ENCODE measurements at regions not wholly inside any gene's neighbourhood (a gene's known extent, or its start where the extent isn't known, plus 50 kb on each side); places are given as distances from the start of the nearest gene placed in this dataset.
A peak's percentile ranks its signal among the peaks of the same experiment; 100 is the strongest.

DNA sequence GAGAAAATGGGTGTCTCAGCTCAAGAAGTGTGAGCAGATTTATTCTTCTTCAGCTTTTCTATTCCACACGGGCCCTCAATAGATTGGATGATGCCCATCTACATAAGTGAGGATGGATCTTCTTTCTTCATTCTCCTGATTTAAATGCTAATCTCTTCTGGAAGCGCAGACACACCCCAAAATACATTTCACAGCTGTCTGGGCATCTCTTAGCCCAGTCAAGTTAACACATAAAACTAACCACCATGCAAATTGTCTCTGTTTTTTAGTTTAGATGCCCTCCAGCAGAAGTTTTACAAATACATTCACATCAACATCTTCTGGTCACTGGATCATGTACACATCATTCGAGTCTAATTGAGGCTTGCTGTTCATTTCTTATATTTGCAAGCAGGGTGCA lies 249.0 kb upstream of the VCX3A start:
- Mint-ChIP-seq H3K9me3 (no peaks in the 10 kb centered on the region), H3K4me1 (no peaks in the 10 kb centered on the region), H3K27ac (no peak overlapping the region), H3K36me3 (no peaks in the 10 kb centered on the region), H3K4me3 (no peak overlapping the region), H3K27me3 (no peaks in the 10 kb centered on the region)
- no peak for ATAC-seq (replicated peaks)
- no peak for DNase-seq

DNA sequence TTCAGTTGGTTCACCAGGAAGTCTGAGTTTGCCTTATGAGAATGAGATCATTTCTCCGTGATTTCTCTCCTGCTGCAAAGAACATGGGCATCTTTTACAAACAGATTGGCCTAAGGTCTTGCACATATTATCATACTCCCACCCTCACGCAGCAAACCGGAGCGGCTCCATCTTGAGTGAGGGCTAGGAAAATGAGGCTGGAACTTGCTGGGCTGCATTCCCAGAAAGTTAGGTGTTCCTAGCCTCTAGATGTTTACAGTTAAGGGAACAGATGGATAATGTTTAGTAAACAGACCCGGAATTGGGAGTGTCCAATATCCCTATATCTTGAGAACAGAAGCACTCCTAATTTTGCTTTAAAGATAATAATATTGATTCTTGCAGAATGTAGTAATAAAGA lies 247.9 kb upstream of the VCX3A start:
- ATAC-seq (replicated peaks) (no peak), DNase-seq (no peak)
- H3K4me3 Mint-ChIP-seq = no peak overlapping the region
- no peaks in the 10 kb centered on the region for H3K4me1 Mint-ChIP-seq
- no peaks in the 10 kb centered on the region for H3K36me3 Mint-ChIP-seq
- no peaks in the 10 kb centered on the region for H3K9me3 Mint-ChIP-seq
- H3K27me3 Mint-ChIP-seq = peaks cover 7 to 8% of the 10 kb centered on the region in 2 donors
- H3K27ac Mint-ChIP-seq = no peak overlapping the region

DNA sequence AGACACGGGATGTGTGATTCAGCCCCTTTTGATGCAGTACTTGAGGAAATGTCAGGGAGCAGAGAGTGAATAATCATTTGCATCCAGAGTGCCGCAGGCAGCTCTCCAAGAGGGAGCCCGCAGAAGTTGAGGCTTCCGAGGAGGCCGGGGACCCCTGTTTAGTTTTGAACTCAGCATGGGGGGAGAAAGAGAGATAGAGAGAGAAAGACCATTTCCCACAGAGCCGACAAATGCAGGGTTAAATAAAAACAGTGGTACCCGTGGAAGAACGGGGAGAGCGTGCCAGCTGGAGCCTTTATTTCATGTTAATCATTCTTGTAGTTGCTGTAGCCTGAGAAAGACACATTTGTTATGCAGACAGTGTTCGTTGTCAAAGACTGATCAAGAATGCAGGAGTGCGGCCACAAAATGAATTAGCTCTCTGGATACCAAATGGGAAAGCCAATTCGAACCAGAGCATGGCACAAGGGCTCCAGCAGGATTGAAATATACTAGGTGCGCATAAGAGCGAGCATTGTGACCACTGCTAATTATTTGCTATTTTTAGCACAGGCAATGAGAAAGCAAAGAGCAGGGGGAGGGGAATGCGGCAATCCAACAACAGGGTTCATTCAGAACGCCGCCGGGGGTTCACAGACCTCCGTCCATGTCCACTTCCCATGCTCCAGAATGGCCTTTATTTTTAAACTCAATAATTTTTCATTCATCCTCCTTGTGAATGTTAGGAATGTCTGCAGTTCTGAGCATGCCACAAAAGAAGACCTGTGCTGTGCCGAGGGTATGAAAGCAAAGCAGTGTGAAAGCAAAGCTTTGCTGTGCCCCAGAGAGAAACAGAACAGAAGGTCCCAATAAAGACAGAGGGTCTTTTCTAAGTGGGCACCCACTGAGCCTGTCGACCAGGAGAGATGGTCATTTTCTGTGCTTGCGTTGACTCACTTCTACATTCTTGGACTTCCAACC lies 243.9 kb upstream of the VCX3A start:
- no peak overlapping the region for H3K27ac Mint-ChIP-seq
- DNase-seq = no peak
- H3K27me3 Mint-ChIP-seq = peaks cover 7 to 8% of the 10 kb centered on the region in 2 donors
- H3K4me3 Mint-ChIP-seq = no peak overlapping the region
- no peaks in the 10 kb centered on the region for H3K4me1 Mint-ChIP-seq
- ATAC-seq (replicated peaks) = no peak
- H3K36me3 Mint-ChIP-seq = no peaks in the 10 kb centered on the region
- no peaks in the 10 kb centered on the region for H3K9me3 Mint-ChIP-seq

DNA sequence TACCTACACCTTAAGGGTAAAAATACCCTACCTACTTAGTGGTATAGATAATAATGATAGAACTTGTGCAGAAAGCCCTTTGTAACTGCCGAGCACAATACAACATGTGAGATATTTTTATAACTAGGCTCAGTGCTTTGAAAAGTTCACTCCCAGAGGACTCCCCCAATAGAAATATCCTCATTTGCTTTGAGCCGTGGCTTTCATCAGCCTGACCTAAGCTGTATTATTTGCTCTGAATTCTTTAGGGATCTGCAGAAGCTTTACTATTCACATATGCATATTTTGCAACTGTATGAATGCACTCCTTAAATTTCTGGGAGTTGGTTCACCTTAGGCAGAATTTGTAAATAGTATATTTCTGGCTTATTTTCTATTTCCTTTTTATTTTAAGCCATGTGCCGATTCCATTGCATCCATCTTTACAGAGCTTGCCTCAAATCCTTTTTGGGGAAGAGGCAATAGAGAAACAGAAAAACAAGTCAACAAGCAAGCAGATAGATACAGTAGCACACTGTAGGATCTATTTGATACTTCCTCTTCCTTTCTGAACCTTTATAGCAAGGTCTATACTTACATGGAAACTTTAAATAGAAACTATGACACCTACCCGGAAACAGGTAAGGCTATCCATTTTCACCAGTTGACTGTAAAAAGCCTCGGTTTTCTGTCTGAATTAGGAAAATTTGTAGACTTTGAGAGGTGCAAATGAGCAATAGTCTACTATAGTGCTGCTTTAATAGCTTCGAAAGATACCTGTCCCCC lies 242.5 kb upstream of the VCX3A start:
- H3K4me3 Mint-ChIP-seq = no peak overlapping the region
- ATAC-seq (replicated peaks) (no peak), DNase-seq (no peak)
- H3K27ac Mint-ChIP-seq = no peak overlapping the region
- H3K36me3 Mint-ChIP-seq = no peaks in the 10 kb centered on the region
- H3K4me1 Mint-ChIP-seq = no peaks in the 10 kb centered on the region
- H3K27me3 Mint-ChIP-seq = peaks cover 7 to 8% of the 10 kb centered on the region in 2 donors
- no peaks in the 10 kb centered on the region for H3K9me3 Mint-ChIP-seq

DNA sequence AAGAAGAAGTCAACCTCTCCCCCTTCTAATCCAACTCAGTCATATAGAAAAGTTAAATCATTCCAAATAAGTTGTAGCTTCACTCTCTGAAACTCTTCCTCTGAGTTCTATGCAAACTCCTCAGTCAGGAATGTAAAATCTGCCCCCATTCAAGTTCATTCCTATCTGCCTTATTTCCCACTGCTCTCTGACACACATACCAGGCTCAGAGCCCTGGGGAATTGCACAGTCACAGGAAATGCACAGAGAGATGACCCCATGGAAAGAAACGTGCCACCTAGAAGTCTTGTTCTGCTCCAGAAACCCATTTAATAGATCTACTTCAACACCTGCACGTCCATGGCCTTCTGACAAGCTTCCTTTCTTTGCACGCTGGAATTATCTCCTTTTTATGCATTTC lies 236.0 kb upstream of the VCX3A start:
- Mint-ChIP-seq H3K9me3 (no peaks in the 10 kb centered on the region), H3K27ac (no peak overlapping the region), H3K4me1 (no peaks in the 10 kb centered on the region), H3K4me3 (no peak overlapping the region), H3K36me3 (no peaks in the 10 kb centered on the region), H3K27me3 (no peaks in the 10 kb centered on the region)
- no peak for ATAC-seq (replicated peaks)
- no peak for DNase-seq

DNA sequence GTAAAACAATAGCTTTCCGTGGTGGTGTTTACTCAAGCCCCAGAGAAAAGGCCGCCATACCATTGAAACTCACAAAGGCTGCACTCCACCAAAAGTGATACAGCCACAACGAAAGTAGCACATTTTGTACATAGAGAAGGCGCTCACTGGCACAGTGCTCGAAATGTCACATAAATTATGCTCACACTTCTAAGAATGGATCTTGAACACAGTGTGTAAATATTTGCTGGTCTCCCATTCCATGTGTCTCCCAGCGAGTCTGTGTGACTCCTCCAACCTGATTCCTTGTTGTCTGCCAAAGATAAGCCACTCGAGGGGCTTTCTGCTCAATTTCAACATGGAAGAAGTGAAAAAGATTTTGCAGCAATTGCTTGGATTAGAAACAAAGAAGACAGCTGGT lies 234.0 kb upstream of the VCX3A start:
- Mint-ChIP-seq H3K27me3 (no peaks in the 10 kb centered on the region), H3K4me3 (no peak overlapping the region), H3K9me3 (no peaks in the 10 kb centered on the region), H3K36me3 (no peaks in the 10 kb centered on the region), H3K4me1 (no peaks in the 10 kb centered on the region), H3K27ac (no peak overlapping the region)
- no peak for DNase-seq
- no peak for ATAC-seq (replicated peaks)

DNA sequence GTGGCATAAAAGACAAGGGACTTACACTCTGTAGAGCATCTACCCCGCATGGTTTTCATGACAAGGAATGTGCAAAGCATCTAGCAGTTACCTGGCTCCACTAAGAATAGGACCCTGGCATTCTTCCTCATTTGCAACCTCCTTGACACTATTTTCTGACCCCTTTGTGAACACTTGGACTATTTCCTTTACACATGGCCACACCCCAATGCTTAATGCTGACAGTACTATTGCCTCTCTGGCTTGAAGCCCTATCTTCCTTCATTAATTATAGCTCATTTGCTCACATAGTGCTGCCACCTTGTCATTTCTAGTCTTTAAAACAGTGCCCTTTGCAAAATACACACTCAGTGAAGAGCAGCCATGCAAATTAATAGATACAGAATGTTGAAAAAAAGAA lies 226.3 kb upstream of the VCX3A start:
- Mint-ChIP-seq H3K4me1 (no peaks in the 10 kb centered on the region), H3K27ac (no peak overlapping the region), H3K9me3 (peaks cover 0 to 3% of the 10 kb centered on the region in 2 donors), H3K27me3 (no peaks in the 10 kb centered on the region), H3K4me3 (no peak overlapping the region), H3K36me3 (no peaks in the 10 kb centered on the region)
- no peak for DNase-seq
- no peak for ATAC-seq (replicated peaks)

DNA sequence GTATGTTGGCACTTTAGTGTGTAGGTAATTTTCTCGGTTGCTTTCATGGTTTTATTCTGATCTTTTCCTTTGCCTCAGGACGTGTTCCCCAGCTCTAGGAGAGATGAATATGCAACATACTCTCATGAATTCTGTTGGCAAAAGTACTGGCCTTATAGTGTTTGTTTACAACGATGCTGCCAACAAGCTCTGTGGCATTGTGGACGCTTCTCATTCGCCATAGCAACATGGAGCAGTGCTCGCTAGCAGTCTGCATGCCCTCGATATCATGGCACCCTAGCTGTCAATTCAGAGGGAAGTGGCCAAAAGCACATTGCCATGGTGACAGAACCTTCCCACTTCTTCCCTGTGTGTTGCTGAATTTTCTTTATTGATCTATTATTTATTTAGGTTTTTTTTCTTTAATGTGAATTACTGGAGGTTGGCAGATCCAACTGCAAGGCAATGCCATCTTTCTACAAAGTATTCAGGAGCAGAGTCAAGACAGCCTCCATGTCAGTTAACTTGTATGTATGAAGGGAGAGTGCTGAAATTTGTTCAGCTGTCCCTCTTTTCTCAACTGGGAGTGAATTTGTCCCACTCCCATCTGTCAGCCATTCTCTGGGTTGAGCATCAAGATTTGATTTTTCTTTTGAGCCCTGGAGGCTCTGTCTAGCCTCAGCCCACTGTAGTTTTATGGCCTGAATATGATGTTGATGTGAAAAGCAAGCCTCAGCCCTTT lies 224.9 kb upstream of the VCX3A start:
- Mint-ChIP-seq H3K4me3 (no peak overlapping the region), H3K27me3 (no peaks in the 10 kb centered on the region), H3K27ac (no peak overlapping the region), H3K36me3 (no peaks in the 10 kb centered on the region), H3K4me1 (no peaks in the 10 kb centered on the region), H3K9me3 (peaks cover 3 to 6% of the 10 kb centered on the region in 2 donors)
- DNase-seq (no peak), ATAC-seq (replicated peaks) (no peak)

DNA sequence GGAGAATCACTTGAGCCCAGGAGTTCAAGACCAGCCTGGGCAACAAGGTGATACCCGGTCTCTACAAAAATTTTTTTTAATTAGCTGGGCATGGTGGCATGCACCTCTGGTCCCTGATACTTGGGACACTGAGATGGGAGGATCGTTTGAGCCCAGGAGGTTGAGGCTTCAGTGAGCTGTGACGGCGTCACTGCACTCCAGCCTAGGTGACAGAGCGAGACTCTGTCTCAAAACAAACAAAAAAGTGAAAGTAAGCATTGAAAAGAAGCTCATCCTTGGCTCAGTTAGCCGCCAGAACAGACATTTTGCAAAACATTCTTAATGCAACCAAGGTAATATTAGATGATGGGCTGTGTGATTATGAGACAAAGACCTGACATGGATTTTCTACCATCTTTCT lies 223.3 kb upstream of the VCX3A start:
- Mint-ChIP-seq H3K4me1 (no peaks in the 10 kb centered on the region), H3K4me3 (no peak overlapping the region), H3K36me3 (no peaks in the 10 kb centered on the region), H3K27ac (no peak overlapping the region), H3K9me3 (peaks cover 5 to 6% of the 10 kb centered on the region in 2 donors), H3K27me3 (no peaks in the 10 kb centered on the region)
- no peak for ATAC-seq (replicated peaks)
- DNase-seq = no peak

DNA sequence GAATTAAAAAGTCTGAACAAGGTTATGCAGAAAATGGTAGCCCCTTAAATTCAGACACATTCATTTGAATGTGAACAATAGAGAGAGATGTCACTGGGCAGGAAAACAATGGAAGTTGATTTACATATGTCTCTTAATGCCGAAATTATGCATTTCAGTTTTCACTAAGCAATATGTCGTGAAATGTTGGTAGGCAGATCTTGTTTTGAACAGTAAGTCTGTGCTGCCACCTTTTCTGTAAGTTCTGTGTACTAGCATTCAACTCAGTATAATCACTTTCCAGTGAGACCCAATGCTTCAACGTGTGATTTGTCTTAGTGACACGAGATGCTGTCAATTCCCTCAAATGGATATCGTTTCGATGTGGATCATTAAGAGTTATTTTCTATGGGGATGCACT lies 222.7 kb upstream of the VCX3A start:
- H3K27ac Mint-ChIP-seq = no peak overlapping the region

DNA sequence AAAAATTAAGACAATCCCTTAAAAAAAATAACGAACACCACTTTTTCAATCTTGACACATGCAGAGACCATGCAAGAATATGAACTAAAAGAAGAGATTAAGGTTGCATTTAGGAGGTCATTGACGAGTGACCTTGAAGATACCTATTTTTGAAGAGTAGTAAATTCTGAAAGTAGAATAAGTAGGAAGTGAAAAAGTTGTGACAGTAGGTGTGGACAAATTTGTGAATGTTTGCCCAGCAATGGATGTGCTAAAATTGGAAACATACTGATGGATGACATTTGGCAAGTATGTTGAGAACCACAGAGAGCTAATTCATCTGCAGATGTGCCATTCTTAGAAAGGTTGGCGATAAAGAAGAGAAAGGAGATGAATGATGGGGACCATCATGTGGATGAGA lies 213.7 kb upstream of the VCX3A start:
- Mint-ChIP-seq H3K27ac (no peak overlapping the region), H3K9me3 (peaks cover 0 to under 1% of the 10 kb centered on the region in 2 donors), H3K36me3 (no peaks in the 10 kb centered on the region), H3K27me3 (no peaks in the 10 kb centered on the region), H3K4me1 (peaks cover 0 to 4% of the 10 kb centered on the region in 2 donors), H3K4me3 (no peak overlapping the region)
- DNase-seq = no peak
- ATAC-seq (replicated peaks) = no peak

More for the DNA sequence above, 222.7 kb upstream of the VCX3A start:
- Mint-ChIP-seq H3K36me3 (no peaks in the 10 kb centered on the region), H3K9me3 (peaks cover 5 to 6% of the 10 kb centered on the region in 2 donors), H3K27me3 (no peaks in the 10 kb centered on the region), H3K4me3 (no peak overlapping the region), H3K4me1 (no peaks in the 10 kb centered on the region)
- ATAC-seq (replicated peaks) = no peak
- DNase-seq = no peak

DNA sequence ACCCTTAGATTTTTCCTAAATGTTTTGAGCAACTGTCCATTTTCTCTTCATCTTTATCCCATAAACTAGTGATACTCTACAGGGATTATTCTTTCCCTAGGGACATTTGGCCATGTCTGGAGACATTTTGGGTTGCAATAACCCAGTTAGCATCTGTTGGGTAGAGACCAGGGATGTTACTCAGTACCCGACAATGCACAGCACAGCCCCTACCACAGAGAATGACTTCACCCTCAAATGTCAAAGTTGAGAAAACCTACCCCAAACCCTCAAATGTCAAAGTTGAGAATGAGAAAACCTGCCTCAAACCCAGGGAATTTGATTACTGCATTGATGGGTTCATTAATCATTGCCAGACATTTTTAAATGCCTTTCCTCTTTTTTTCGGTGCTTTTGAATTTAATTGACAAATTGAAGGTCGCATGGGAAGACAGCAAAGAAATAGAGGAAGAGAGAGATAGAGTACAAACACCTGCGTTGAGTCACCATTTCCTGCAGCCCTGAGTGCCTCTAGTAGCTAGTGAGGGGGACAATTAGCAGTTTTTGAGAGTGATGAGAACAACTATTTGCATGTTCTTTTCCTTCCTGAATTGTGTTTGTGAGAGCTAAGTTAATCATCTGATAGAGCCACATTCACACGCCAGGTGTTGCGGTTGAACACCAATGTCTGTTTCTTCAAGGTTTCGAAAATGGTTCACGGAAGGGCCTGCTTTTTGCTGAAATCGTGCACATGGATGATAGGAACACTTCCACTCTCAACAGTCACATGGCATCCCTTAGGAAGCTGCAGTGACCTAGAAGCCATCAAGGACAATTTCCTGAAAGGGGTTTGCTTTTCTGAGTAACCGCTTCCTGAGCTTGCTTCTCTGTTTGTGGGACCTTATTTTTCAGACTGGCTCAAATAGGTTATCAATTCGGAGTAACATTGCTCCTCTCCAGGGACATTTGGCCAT lies 203.9 kb upstream of the VCX3A start:
- DNase-seq (peak; percentile 29), ATAC-seq (replicated peaks) (peak; percentile 97 to 98)
- Mint-ChIP-seq H3K9me3 (peaks cover 0 to 1% of the 10 kb centered on the region in 2 donors), H3K36me3 (no peaks in the 10 kb centered on the region), H3K4me3 (peak overlapping the region in 1 of 2 donors; percentile 48), H3K27ac (peak overlapping the region; percentile 82), H3K4me1 (peaks cover 10 to 13% of the 10 kb centered on the region in 2 donors), H3K27me3 (no peaks in the 10 kb centered on the region)

DNA sequence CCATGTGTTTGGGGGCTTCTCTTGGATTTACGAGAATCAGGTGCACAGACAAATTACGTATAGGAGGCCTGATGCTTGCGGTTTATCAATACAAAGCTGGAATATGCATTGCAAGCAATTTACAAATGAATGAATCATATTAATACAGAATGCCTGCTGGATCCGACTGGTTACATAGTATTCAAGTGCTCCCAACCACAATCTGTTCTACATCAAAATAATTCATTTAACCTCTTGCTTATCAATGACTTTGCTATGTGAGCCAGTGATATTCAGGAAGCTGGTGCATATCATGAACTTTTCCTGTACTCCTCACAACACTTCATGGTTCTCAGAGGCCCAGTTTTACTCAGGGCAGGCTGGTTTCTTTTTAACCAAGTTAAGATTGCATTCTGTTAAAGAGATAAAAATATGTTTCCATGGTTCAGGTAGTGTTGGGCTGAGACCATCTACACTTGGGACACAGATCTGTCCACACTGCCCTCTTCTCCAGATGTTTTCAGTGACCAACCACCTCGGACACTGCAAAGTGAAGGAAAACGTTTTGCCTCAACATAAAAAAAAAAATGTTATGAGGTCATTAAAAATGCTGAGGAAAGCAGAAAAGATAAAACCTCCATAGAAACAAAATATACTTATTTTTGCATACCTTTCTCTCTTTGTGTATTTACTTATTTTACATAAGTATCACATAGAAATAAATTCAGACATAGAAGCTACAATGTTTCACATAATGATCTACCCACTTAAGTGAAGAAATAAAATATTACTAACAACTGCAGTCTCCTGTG lies 200.1 kb upstream of the VCX3A start:
- no peak for DNase-seq
- no peak overlapping the region for H3K27ac Mint-ChIP-seq
- peaks cover 2 to 7% of the 10 kb centered on the region in 2 donors for H3K36me3 Mint-ChIP-seq
- H3K4me3 Mint-ChIP-seq = no peak overlapping the region
- no peak for ATAC-seq (replicated peaks)
- H3K27me3 Mint-ChIP-seq = peaks cover 0 to 6% of the 10 kb centered on the region in 2 donors
- H3K4me1 Mint-ChIP-seq = peaks cover 15 to 20% of the 10 kb centered on the region in 2 donors
- peaks cover 6% of the 10 kb centered on the region in 2 donors for H3K9me3 Mint-ChIP-seq

Measured in stimulated activated naive B cell treated with anti-CD40 and anti-IgM and Interleukin-4, amounts not matched to agents 10 μg/mL and 1 μg/mL and 100 μg/mL, for 72 hours (primary cell).